ENCODE measurements at regions not wholly inside any gene's neighbourhood (a gene's known extent, or its start where the extent isn't known, plus 50 kb on each side); places are given as distances from the start of the nearest gene placed in this dataset.

- BruUV-seq (replicated peaks) = no TSS peak
- POLR2A ChIA-PET (ENCODE audit: unreplicated experiment) = no interaction called here
- Histone ChIP-seq H3K79me1 (ENCODE audit: low read depth in 1 of 2, low read length in 2 of 2) (no peaks in the 10 kb centered on the region), H3K18ac (ENCODE audit: low read depth, low read length) (no peak overlapping the region), H2AK5ac (ENCODE audit: low read depth, low read length) (no peak overlapping the region), H4K8ac (ENCODE audit: low read depth in 2 of 2, low read length in 2 of 2) (no peak overlapping the region), H2BK15ac (ENCODE audit: low read depth, low read length) (no peak overlapping the region), H3K4me1 (ENCODE audit: control insufficient read depth, insufficient read depth, low read length) (no peaks in the 10 kb centered on the region), H3K36me3 (ENCODE audit: control insufficient read depth, insufficient read depth, low read length) (no peaks in the 10 kb centered on the region), H2BK20ac (ENCODE audit: low read depth, low read length) (no peak overlapping the region), H3K9ac (ENCODE audit: low read depth, low read length) (no peak overlapping the region), H3K14ac (replicated peaks; ENCODE audit: low read depth, low read length) (no peak overlapping the region), H3K9me3 (ENCODE audit: control insufficient read depth, insufficient read depth, low read length) (no peaks in the 10 kb centered on the region), H2BK5ac (ENCODE audit: low read depth, low read length, poor library complexity, severe bottlenecking) (no peak overlapping the region), H4K91ac (ENCODE audit: insufficient read depth, low read depth, low read length) (no peak overlapping the region), H3K4ac (ENCODE audit: low read depth, low read length) (no peak overlapping the region), H3K9me1 (ENCODE audit: insufficient read depth, low read length) (no peaks in the 10 kb centered on the region), H3K4me3 (ENCODE audit: insufficient read depth, low read depth, low read length) (no peak overlapping the region), H3K56ac (ENCODE audit: extremely low read depth, insufficient read depth, low read length) (no peak overlapping the region), H3K23ac (ENCODE audit: low read depth, low read length) (no peak overlapping the region), H4K20me1 (ENCODE audit: insufficient read depth, low read length) (no peaks in the 10 kb centered on the region), H2BK120ac (ENCODE audit: low read depth, low read length) (no peak overlapping the region), H2AK9ac (replicated peaks; ENCODE audit: low read depth, low read length, poor library complexity) (no peak overlapping the region), H2AFZ (replicated peaks; ENCODE audit: low read length, poor library complexity) (no peak overlapping the region), H3K27ac (ENCODE audit: insufficient read depth, low read length) (no peak overlapping the region), H3K27me3 (ENCODE audit: control insufficient read depth, insufficient read depth, low read length) (peaks cover under 1% of the 10 kb centered on the region), H4K5ac (ENCODE audit: low read depth, low read length) (no peak overlapping the region), H3K4me2 (ENCODE audit: low read depth, low read length) (no peak overlapping the region)
- CTCF ChIA-PET = no interaction called here
- DNase-seq (no peak), ATAC-seq (ENCODE audit: low read depth) (no peak)
- in situ Hi-C loops (cut with MboI; ENCODE audit: low sequenced_read_pairs) = loop anchor here (25.0 kb wide), 1 partner anchor 906 kb away; no protein-coding TSS in a partner anchor
- no CpG with 5 or more reads among the region's 7 CpGs for WGBS, 2 experiments (ENCODE audit: extremely low coverage in 2 of 2, insufficient read length in 1 of 2)
- intact Hi-C loops (cut with micrococcal nuclease) = no loop called here
- no peak for TF ChIP-seq SMC3 (IDR thresholded peaks at IDR 0.05; ENCODE audit: low read depth, low read length)
- no peak for TF ChIP-seq BHLHE40 (IDR thresholded peaks at IDR 0.05; ENCODE audit: low read depth, low read length)
- TF ChIP-seq FOS (IDR thresholded peaks at IDR 0.05; ENCODE audit: low read depth, low read length) = no peak
- no peak for TF ChIP-seq CTCF (conservative IDR thresholded peaks at IDR 0.05; ENCODE audit: low read depth, low read length)
- TF ChIP-seq CHD1 (IDR thresholded peaks at IDR 0.05; ENCODE audit: low read depth, low read length) = no peak
- no peak for TF ChIP-seq MAFK (IDR thresholded peaks at IDR 0.05; ENCODE audit: low read depth, low read length)
- TF ChIP-seq RCOR1 (IDR thresholded peaks at IDR 0.05; ENCODE audit: insufficient replicate concordance, low read length) = no peak
- no peak for TF ChIP-seq MAZ (IDR thresholded peaks at IDR 0.05; ENCODE audit: borderline replicate concordance, low read depth, low read length)
- no peak for TF ChIP-seq NFE2L2 (IDR thresholded peaks at IDR 0.05; ENCODE audit: low read depth, low read length)
- no peak for TF ChIP-seq MXI1 (IDR thresholded peaks at IDR 0.05; ENCODE audit: borderline replicate concordance, low read depth, low read length)
- TF ChIP-seq CEBPB (IDR thresholded peaks at IDR 0.05; ENCODE audit: low read depth, low read length) = no peak
- no peak for TF ChIP-seq RAD21 (IDR thresholded peaks at IDR 0.05; ENCODE audit: low read length)
- TF ChIP-seq POLR2A (IDR thresholded peaks at IDR 0.05; ENCODE audit: low read depth, low read length) = no peak
- TF ChIP-seq USF2 (IDR thresholded peaks at IDR 0.05; ENCODE audit: low read depth, low read length) = no peak
- no peak for TF ChIP-seq ELK1 (IDR thresholded peaks at IDR 0.05; ENCODE audit: borderline replicate concordance, low read depth, low read length)
- no peak for TF ChIP-seq RFX5 (IDR thresholded peaks at IDR 0.05; ENCODE audit: low read depth, low read length)
- dilution Hi-C loops (cut with HindIII; ENCODE audit: low sequenced_read_pairs, unreplicated experiment) = no loop called here
These were observed 114.3 kb upstream of the ZFP64 start for GRCh38 chr20:52305858-52306257.

Measured in IMR-90 (cell line).